ENCODE measurements at regions not wholly inside any gene's neighbourhood (a gene's known extent, or its start where the extent isn't known, plus 50 kb on each side); places are given as distances from the start of the nearest gene placed in this dataset.

DNA sequence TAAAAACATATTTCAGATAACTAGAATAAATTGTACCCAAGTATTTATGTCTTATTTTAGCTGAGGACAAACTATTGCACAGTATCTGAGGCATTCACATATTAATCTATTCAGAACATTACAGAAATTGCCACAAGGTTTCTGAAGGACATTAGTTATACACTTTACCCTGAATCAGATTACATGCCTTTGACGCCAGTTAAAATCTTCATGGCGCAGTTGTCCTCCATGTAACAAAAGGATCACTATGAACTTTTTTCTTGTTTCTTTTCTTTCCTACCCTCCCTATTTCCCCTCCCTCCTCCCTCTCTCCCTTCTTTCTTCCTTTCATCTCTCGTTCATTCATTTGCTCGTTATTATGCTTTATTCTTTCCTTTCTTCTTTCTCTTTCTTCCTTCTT is 176.6 kb upstream of the KITLG start:
- TF ChIP-seq EZH2 (IDR thresholded peaks at IDR 0.05; ENCODE audit: borderline replicate concordance): no peak
- TF ChIP-seq, protein P1, sequence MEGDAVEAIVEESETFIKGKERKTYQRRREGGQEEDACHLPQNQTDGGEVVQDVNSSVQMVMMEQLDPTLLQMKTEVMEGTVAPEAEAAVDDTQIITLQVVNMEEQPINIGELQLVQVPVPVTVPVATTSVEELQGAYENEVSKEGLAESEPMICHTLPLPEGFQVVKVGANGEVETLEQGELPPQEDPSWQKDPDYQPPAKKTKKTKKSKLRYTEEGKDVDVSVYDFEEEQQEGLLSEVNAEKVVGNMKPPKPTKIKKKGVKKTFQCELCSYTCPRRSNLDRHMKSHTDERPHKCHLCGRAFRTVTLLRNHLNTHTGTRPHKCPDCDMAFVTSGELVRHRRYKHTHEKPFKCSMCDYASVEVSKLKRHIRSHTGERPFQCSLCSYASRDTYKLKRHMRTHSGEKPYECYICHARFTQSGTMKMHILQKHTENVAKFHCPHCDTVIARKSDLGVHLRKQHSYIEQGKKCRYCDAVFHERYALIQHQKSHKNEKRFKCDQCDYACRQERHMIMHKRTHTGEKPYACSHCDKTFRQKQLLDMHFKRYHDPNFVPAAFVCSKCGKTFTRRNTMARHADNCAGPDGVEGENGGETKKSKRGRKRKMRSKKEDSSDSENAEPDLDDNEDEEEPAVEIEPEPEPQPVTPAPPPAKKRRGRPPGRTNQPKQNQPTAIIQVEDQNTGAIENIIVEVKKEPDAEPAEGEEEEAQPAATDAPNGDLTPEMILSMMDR (IDR thresholded peaks at IDR 0.05; ENCODE audit: poor library complexity): no peak

Data from hepatocyte (in vitro differentiated cells).